ENCODE measurements at regions not wholly inside any gene's neighbourhood (a gene's known extent, or its start where the extent isn't known, plus 50 kb on each side); places are given as distances from the start of the nearest gene placed in this dataset.
"Not testable (repeated sequence)": the region's sequence is repeated elsewhere in the genome, so short reads cannot be mapped to it uniquely, and the experiment has no call there.

GRCh38 chr2:239594019-239594771, 193.4 kb upstream of the HDAC4 start:
- no peaks in the 10 kb centered on the region for H3K4me1 Mint-ChIP-seq (ENCODE audit: low read depth, unreplicated experiment)
- H3K9me3 Mint-ChIP-seq (ENCODE audit: low read depth, unreplicated experiment) = peaks cover 22% of the 10 kb centered on the region
- H3K27ac Mint-ChIP-seq (ENCODE audit: unreplicated experiment) = no peak overlapping the region
- BruUV-seq (replicated peaks) = no TSS peak
- no peaks in the 10 kb centered on the region for H3K36me3 Mint-ChIP-seq (ENCODE audit: insufficient read depth, unreplicated experiment)
- intact Hi-C loops (cut with micrococcal nuclease; ENCODE audit: unreplicated experiment) = no loop called here
- TF ChIP-seq CTCF (IDR thresholded peaks at IDR 0.05; ENCODE audit: unreplicated experiment) = no peak
- H3K4me3 Mint-ChIP-seq (ENCODE audit: low read depth, unreplicated experiment) = no peak overlapping the region
- CTCF ChIA-PET = interaction anchor here (0.6 to 0.8 kb wide), 2 partner anchors 27 to 633 kb away, joined by 3 read pairs; no protein-coding TSS in a partner anchor
- no peak for DNase-seq
- H3K27me3 Mint-ChIP-seq (ENCODE audit: unreplicated experiment) = peaks cover 42% of the 10 kb centered on the region

DNA sequence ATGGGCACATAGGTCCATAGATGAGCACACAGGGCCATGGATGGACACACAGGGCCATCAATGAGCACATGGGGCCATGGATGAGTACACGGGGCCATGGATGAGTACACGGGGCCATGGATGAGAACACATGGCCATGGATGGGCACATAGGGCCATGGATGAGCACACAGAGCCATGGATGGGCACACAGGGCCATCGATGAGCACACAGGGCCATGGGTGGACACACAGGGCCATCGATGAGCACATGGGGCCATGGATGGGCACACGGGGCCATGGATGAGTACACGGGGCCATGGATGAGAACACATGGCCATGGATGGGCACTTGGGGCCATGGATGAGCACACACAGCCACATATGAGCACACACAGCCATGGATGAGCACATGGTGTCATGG, 192.6 kb upstream of the HDAC4 start:
- intact Hi-C loops (cut with micrococcal nuclease; ENCODE audit: unreplicated experiment) = no loop called here
- BruUV-seq (replicated peaks) = no TSS peak

DNA sequence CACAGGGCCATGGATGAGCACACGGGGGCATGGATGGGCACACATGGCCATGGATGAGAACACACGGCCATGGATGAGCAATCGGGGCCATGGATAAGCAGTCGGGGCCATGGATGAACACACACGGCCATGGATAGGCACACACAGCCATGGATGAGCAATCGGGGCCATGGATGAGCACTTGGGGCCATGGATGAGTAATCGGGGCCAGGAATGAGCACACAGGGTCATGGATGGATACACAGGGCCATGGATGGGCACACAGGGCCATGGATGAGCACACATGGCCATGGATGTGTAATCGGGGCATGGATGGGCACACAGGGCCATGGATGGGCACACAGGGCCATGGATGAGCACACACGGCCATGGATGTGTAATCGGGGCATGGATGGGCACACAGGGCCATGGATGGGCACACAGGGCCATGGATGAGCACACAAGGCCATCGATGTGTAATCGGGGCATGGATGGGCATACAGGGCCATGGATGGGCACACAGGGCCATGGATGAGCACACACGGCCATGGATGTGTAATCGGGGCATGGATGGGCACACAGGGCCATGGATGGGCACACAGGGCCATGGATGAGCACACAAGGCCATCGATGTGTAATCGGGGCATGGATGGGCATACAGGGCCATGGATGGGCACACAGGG, 191.9 kb upstream of the HDAC4 start:
- BruUV-seq (replicated peaks); DNase-seq; H3K4me1 Mint-ChIP-seq (ENCODE audit: low read depth, unreplicated experiment); intact Hi-C loops (cut with micrococcal nuclease; ENCODE audit: unreplicated experiment); H3K27ac Mint-ChIP-seq (ENCODE audit: unreplicated experiment); H3K36me3 Mint-ChIP-seq (ENCODE audit: insufficient read depth, unreplicated experiment); H3K4me3 Mint-ChIP-seq (ENCODE audit: low read depth, unreplicated experiment); CTCF ChIA-PET: not testable (repeated sequence)
- Mint-ChIP-seq H3K9me3 (ENCODE audit: low read depth, unreplicated experiment) (peaks cover 22% of the 10 kb centered on the region), H3K27me3 (ENCODE audit: unreplicated experiment) (peaks cover 42% of the 10 kb centered on the region)

More for the DNA sequence above, 192.6 kb upstream of the HDAC4 start:
- Mint-ChIP-seq H3K27me3 (ENCODE audit: unreplicated experiment) (peaks cover 42% of the 10 kb centered on the region), H3K4me3 (ENCODE audit: low read depth, unreplicated experiment) (no peak overlapping the region), H3K36me3 (ENCODE audit: insufficient read depth, unreplicated experiment) (no peaks in the 10 kb centered on the region), H3K4me1 (ENCODE audit: low read depth, unreplicated experiment) (no peaks in the 10 kb centered on the region), H3K27ac (ENCODE audit: unreplicated experiment) (no peak overlapping the region), H3K9me3 (ENCODE audit: low read depth, unreplicated experiment) (peaks cover 22% of the 10 kb centered on the region)
- no peak for TF ChIP-seq CTCF (IDR thresholded peaks at IDR 0.05; ENCODE audit: unreplicated experiment)
- CTCF ChIA-PET = no interaction called here
- DNase-seq = no peak

GRCh38 chr2:239590995-239591915, 190.4 kb upstream of the HDAC4 start:
- CTCF ChIA-PET = no interaction called here
- H3K27me3 Mint-ChIP-seq (ENCODE audit: unreplicated experiment) = peaks cover 37% of the 10 kb centered on the region
- H3K36me3 Mint-ChIP-seq (ENCODE audit: insufficient read depth, unreplicated experiment) = no peaks in the 10 kb centered on the region
- no TSS peak for BruUV-seq (replicated peaks)
- no peak for DNase-seq
- no peak overlapping the region for H3K27ac Mint-ChIP-seq (ENCODE audit: unreplicated experiment)
- intact Hi-C loops (cut with micrococcal nuclease; ENCODE audit: unreplicated experiment) = no loop called here
- H3K4me3 Mint-ChIP-seq (ENCODE audit: low read depth, unreplicated experiment) = no peak overlapping the region
- no peaks in the 10 kb centered on the region for H3K4me1 Mint-ChIP-seq (ENCODE audit: low read depth, unreplicated experiment)
- no peak for TF ChIP-seq CTCF (IDR thresholded peaks at IDR 0.05; ENCODE audit: unreplicated experiment)
- peaks cover 22% of the 10 kb centered on the region for H3K9me3 Mint-ChIP-seq (ENCODE audit: low read depth, unreplicated experiment)
